MM.1S (cell line): ENCODE measurements at regions not wholly inside any gene's neighbourhood (a gene's known extent, or its start where the extent isn't known, plus 50 kb on each side); places are given as distances from the start of the nearest gene placed in this dataset.

Experiments used
- DNase-seq: peaks from one replicate; pipeline ENCODE4 v3.0.0-alpha.2; 2015
- H2AFZ ChIP-seq: fragments of 300-600 bp; sonication (generic); 2 replicates; pipeline ENCODE4 v1.6.0; 2016; ENCODE audit warnings: antibody characterized with exemption, low read length
- H3F3A ChIP-seq: fragments of 300-600 bp; sonication (generic); 2 replicates; pipeline ENCODE4 v1.6.1; 2016; ENCODE audit warnings: mild to moderate bottlenecking, antibody characterized with exemption, low read length, moderate library complexity, mixed read lengths; ENCODE audit not compliant: insufficient read depth
- H3K27ac ChIP-seq: fragments of 300-600 bp; sonication (generic); 2 replicates; pipeline ENCODE4 v1.5.1; 2016; ENCODE audit warnings: mild to moderate bottlenecking, low read length
- H3K27me3 ChIP-seq: fragments of 300-600 bp; sonication (generic); replicated peaks from 2 replicates; pipeline ENCODE4 v1.6.0; 2016; ENCODE audit warnings: low read length; ENCODE audit not compliant: insufficient read depth
- H3K36me3 ChIP-seq: fragments of 300-600 bp; sonication (generic); replicated peaks from 2 replicates; pipeline ENCODE4 v1.6.1; 2016; ENCODE audit warnings: mild to moderate bottlenecking, low read length, mixed read lengths; ENCODE audit not compliant: insufficient read depth
- H3K4me1 ChIP-seq: fragments of 300-600 bp; sonication (generic); 2 replicates; pipeline ENCODE4 v1.6.1; 2016; ENCODE audit warnings: low read length, mixed read lengths
- H3K4me2 ChIP-seq: fragments of 300-600 bp; sonication (generic); 2 replicates; pipeline ENCODE4 v1.6.0; 2016; ENCODE audit warnings: low read depth, low read length
- H3K4me3 ChIP-seq: fragments of 300-600 bp; sonication (generic); 2 replicates; pipeline ENCODE4 v1.5.1; 2016; ENCODE audit warnings: low read length, mixed read lengths
- H3K79me2 ChIP-seq: fragments of 300-600 bp; sonication (generic); 2 replicates; pipeline ENCODE4 v1.6.1; 2016; ENCODE audit warnings: mixed run types, low read length, mixed read lengths
- H3K9ac ChIP-seq: fragments of 300-600 bp; sonication (generic); 2 replicates; pipeline ENCODE4 v1.6.1; 2016; ENCODE audit warnings: low read length, mixed read lengths
- H3K9me2 ChIP-seq: fragments of 300-600 bp; sonication (generic); replicated peaks from 2 replicates; pipeline ENCODE4 v1.6.1; 2016; ENCODE audit warnings: mild to moderate bottlenecking, low read length, mixed read lengths; ENCODE audit not compliant: insufficient read depth
- H3K9me3 ChIP-seq: fragments of 300-600 bp; sonication (generic); replicated peaks from 2 replicates; pipeline ENCODE4 v1.6.1; 2016; ENCODE audit warnings: mild to moderate bottlenecking, low read length, mixed read lengths; ENCODE audit not compliant: insufficient read depth
- H4K20me1 ChIP-seq: fragments of 300-600 bp; sonication (generic); 2 replicates; pipeline ENCODE4 v1.6.1; 2016; ENCODE audit warnings: mild to moderate bottlenecking, low read length, moderate library complexity, mixed read lengths; ENCODE audit not compliant: insufficient read depth
- EZH2 ChIP-seq: fragments of 300-600 bp; sonication (generic); optimal IDR thresholded peaks from 2 replicates; pipeline ENCODE3; 2017; ENCODE audit warnings: low read depth, mild to moderate bottlenecking, antibody characterized with exemption, low read length, mixed read lengths
- EZH2phosphoT487 ChIP-seq: fragments of 300-600 bp; sonication (generic); IDR thresholded peaks from 2 replicates; pipeline ENCODE4 v1.6.1; 2018; ENCODE audit warnings: antibody characterized with exemption, low read length
- TF ChIP-seq, protein P1 (sequence below): fragments of 300-600 bp; sonication (generic); IDR thresholded peaks from 2 replicates; pipeline ENCODE4 v1.5.1; 2016; ENCODE audit warnings: antibody characterized with exemption, low read length, mixed read lengths

DNA sequence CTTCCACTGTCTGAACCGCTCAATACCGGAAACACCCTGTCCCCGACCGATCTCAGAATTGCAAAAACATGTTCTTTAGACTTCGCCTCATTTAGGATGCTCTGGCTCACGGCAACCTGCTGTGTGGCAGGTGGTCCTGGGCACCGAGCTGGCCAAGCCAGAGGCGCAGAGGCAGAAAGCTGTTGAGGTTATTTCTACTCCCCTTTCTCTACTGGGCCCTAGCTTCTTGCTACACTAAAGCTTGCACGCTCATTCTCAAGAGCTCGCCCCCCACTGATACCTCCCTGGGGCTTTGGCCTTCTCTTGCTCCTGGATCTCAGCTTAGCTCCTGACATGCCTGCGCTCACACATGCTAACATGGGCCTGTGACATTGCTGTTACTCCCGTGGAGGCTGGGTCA is 417.4 kb downstream of the LPIN1 start:
- H4K20me1 ChIP-seq: no peaks in the 10 kb centered on the region

DNA sequence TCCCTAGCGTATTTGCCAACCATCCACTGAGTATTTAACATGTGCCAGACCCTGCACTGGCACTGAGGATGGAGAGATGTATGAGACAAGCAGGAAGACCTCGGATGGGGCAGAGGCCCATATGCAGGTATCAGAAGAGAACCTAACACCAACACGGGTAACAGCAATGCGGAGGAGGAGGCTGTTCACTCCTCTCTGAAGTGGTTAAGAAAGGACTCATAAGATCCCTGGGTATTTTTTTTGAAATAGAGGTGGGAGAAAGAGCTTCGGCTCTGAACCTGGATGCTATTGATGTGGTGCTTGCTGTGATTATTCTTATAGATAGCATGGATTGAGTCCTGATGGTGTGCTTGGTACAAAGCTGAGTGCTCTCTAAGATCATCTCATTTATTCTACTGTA is 418.3 kb downstream of the LPIN1 start:
- no peak overlapping the region for H3K4me3 ChIP-seq
- no peak for DNase-seq
- no peak overlapping the region for H3K4me2 ChIP-seq
- no peaks in the 10 kb centered on the region for H3F3A ChIP-seq
- no peak for TF ChIP-seq EZH2phosphoT487
- TF ChIP-seq EZH2: no peak
- TF ChIP-seq, protein P1, sequence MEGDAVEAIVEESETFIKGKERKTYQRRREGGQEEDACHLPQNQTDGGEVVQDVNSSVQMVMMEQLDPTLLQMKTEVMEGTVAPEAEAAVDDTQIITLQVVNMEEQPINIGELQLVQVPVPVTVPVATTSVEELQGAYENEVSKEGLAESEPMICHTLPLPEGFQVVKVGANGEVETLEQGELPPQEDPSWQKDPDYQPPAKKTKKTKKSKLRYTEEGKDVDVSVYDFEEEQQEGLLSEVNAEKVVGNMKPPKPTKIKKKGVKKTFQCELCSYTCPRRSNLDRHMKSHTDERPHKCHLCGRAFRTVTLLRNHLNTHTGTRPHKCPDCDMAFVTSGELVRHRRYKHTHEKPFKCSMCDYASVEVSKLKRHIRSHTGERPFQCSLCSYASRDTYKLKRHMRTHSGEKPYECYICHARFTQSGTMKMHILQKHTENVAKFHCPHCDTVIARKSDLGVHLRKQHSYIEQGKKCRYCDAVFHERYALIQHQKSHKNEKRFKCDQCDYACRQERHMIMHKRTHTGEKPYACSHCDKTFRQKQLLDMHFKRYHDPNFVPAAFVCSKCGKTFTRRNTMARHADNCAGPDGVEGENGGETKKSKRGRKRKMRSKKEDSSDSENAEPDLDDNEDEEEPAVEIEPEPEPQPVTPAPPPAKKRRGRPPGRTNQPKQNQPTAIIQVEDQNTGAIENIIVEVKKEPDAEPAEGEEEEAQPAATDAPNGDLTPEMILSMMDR: no peak
- no peaks in the 10 kb centered on the region for H3K27me3 ChIP-seq
- H3K79me2 ChIP-seq: no peaks in the 10 kb centered on the region
- no peaks in the 10 kb centered on the region for H4K20me1 ChIP-seq
- H3K36me3 ChIP-seq: no peaks in the 10 kb centered on the region
- no peaks in the 10 kb centered on the region for H3K9me3 ChIP-seq
- H2AFZ ChIP-seq: no peak overlapping the region
- no peaks in the 10 kb centered on the region for H3K4me1 ChIP-seq
- no peak overlapping the region for H3K27ac ChIP-seq
- H3K9me2 ChIP-seq: no peaks in the 10 kb centered on the region
- H3K9ac ChIP-seq: no peak overlapping the region

More for the DNA sequence above, 417.4 kb downstream of the LPIN1 start:
- H3K4me2 ChIP-seq: no peak overlapping the region
- no peak overlapping the region for H3K4me3 ChIP-seq
- no peaks in the 10 kb centered on the region for H3K4me1 ChIP-seq
- H3K9me3 ChIP-seq: no peaks in the 10 kb centered on the region
- H3K79me2 ChIP-seq: no peaks in the 10 kb centered on the region
- no peak overlapping the region for H2AFZ ChIP-seq
- no peak for DNase-seq
- no peak overlapping the region for H3K27ac ChIP-seq
- TF ChIP-seq EZH2phosphoT487 (no peak), EZH2 (no peak)
- TF ChIP-seq, protein P1: no peak
- no peaks in the 10 kb centered on the region for H3K27me3 ChIP-seq
- H3K9me2 ChIP-seq: no peaks in the 10 kb centered on the region
- H3F3A ChIP-seq: no peaks in the 10 kb centered on the region
- no peaks in the 10 kb centered on the region for H3K36me3 ChIP-seq
- no peak overlapping the region for H3K9ac ChIP-seq

DNA sequence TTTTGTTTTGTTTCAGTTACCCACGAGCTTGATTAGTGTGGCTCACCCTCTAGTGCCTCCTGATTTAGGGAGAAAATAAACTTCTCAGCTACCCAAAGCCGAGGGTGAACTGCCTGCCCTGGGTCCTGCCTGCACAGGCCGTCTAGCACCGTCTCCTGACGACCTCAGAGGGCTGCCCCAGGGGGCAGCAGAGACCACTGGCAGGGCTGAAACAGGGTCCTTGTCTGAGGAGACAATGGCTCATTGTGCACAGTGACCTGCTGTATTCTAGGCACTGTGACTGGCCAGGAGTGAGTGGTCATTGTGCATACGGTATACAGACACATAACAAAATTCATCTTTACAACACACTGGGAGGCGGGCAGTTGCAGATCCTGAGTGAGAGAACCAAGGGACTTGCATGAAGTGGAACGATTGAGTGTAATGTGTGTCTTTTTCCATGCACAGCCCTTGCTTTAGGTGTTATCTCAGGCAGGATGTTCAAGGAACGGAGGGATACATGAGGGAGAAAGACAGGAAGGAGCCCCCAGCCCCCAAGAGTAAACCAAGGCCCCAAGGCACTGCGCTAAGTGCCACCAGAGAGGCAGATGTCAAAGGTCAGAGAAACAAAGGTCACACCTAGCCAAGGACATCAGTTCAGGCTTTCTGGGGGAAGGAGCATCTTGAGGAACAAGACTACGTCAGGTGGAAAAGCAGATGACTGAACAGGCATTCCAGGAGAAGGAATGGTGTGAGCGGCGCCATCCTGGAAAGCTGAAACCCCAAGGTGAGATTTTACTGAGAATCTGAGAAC is 421.3 kb downstream of the LPIN1 start:
- no peak for TF ChIP-seq EZH2
- TF ChIP-seq, protein P1: no peak
- TF ChIP-seq EZH2phosphoT487: no peak
- no peak overlapping the region for H2AFZ ChIP-seq
- no peak overlapping the region for H3K27ac ChIP-seq

More for the DNA sequence above, 421.3 kb downstream of the LPIN1 start:
- no peak for DNase-seq
- no peaks in the 10 kb centered on the region for H4K20me1 ChIP-seq
- no peak overlapping the region for H3K4me2 ChIP-seq
- H3K27me3 ChIP-seq: no peaks in the 10 kb centered on the region
- H3K9me2 ChIP-seq: no peaks in the 10 kb centered on the region
- H3K9me3 ChIP-seq: no peaks in the 10 kb centered on the region
- no peak overlapping the region for H3K9ac ChIP-seq
- H3K4me3 ChIP-seq: no peak overlapping the region
- H3K4me1 ChIP-seq: no peaks in the 10 kb centered on the region
- H3K79me2 ChIP-seq: no peaks in the 10 kb centered on the region
- H3F3A ChIP-seq: no peaks in the 10 kb centered on the region
- no peaks in the 10 kb centered on the region for H3K36me3 ChIP-seq
